ENCODE measurements at regions not wholly inside any gene's neighbourhood (a gene's known extent, or its start where the extent isn't known, plus 50 kb on each side); places are given as distances from the start of the nearest gene placed in this dataset.

- no peak for TF ChIP-seq CTCF (IDR thresholded peaks at IDR 0.05; ENCODE audit: borderline replicate concordance, control extremely low read depth, extremely low read depth, insufficient read depth, missing control alignments)
- in situ Hi-C loops (cut with MboI; ENCODE audit: low sequenced_read_pairs, unreplicated experiment): loop anchor here (5.0 kb wide), 1 partner anchor 235 kb away; no protein-coding TSS in a partner anchor
- DNase-seq (ENCODE audit: low spot score): no peak
These were observed 99.0 kb downstream of the IER5 start for GRCh38 chr1:181187337-181188126.

GRCh38 chr1:181189245-181189644, 100.7 kb downstream of the IER5 start:
- in situ Hi-C loops (cut with MboI; ENCODE audit: low sequenced_read_pairs, unreplicated experiment): loop anchor here (5.0 kb wide), 1 partner anchor 233 kb away; no protein-coding TSS in a partner anchor
- TF ChIP-seq CTCF (IDR thresholded peaks at IDR 0.05; ENCODE audit: borderline replicate concordance, control extremely low read depth, extremely low read depth, insufficient read depth, missing control alignments): no peak
- DNase-seq (ENCODE audit: low spot score): no peak

GRCh38 chr1:181189691-181190363, 101.3 kb downstream of the IER5 start:
- peak; percentile 99 for TF ChIP-seq CTCF (IDR thresholded peaks at IDR 0.05; ENCODE audit: borderline replicate concordance, control extremely low read depth, extremely low read depth, insufficient read depth, missing control alignments)
- in situ Hi-C loops (cut with MboI; ENCODE audit: low sequenced_read_pairs, unreplicated experiment): loop anchor here (5.0 kb wide), 1 partner anchor 232 kb away; no protein-coding TSS in a partner anchor
- peak; percentile 93 for DNase-seq (ENCODE audit: low spot score)

GRCh38 chr1:181190364-181191035, 102.0 kb downstream of the IER5 start:
- in situ Hi-C loops (cut with MboI; ENCODE audit: low sequenced_read_pairs, unreplicated experiment): no loop called here
- TF ChIP-seq CTCF (IDR thresholded peaks at IDR 0.05; ENCODE audit: borderline replicate concordance, control extremely low read depth, extremely low read depth, insufficient read depth, missing control alignments): no peak
- DNase-seq (ENCODE audit: low spot score): no peak

GRCh38 chr1:181191494-181192040, 103.1 kb downstream of the IER5 start:
- in situ Hi-C loops (cut with MboI; ENCODE audit: low sequenced_read_pairs, unreplicated experiment): no loop called here

More at GRCh38 chr1:181191494-181192040, 103.1 kb downstream of the IER5 start:
- DNase-seq (ENCODE audit: low spot score): no peak
- TF ChIP-seq CTCF (IDR thresholded peaks at IDR 0.05; ENCODE audit: borderline replicate concordance, control extremely low read depth, extremely low read depth, insufficient read depth, missing control alignments): no peak

Measured in GM13976 (cell line).